ENCODE measurements at regions not wholly inside any gene's neighbourhood (a gene's known extent, or its start where the extent isn't known, plus 50 kb on each side); places are given as distances from the start of the nearest gene placed in this dataset.

- no peak overlapping the region for H3K4me3 Mint-ChIP-seq (ENCODE audit: unreplicated experiment)
- H3K4me1 Mint-ChIP-seq (ENCODE audit: unreplicated experiment) = no peaks in the 10 kb centered on the region
- H3K9me3 Mint-ChIP-seq (ENCODE audit: unreplicated experiment) = peaks cover 5% of the 10 kb centered on the region
- peaks cover 5% of the 10 kb centered on the region for H3K27me3 Mint-ChIP-seq (ENCODE audit: unreplicated experiment)
- no peak for DNase-seq (ENCODE audit: extremely low spot score, unreplicated experiment)
- no peaks in the 10 kb centered on the region for H3K36me3 Mint-ChIP-seq (ENCODE audit: unreplicated experiment)
- no peak for TF ChIP-seq CTCF (IDR thresholded peaks at IDR 0.05)
- H3K27ac Mint-ChIP-seq (ENCODE audit: unreplicated experiment) = no peak overlapping the region
Measured at GRCh38 chr6:49370518-49370917, 92.5 kb downstream of the MMUT start.

GRCh38 chr6:49366539-49366938, 96.5 kb downstream of the MMUT start:
- DNase-seq (ENCODE audit: extremely low spot score, unreplicated experiment) = no peak
- H3K4me3 Mint-ChIP-seq (ENCODE audit: unreplicated experiment) = no peak overlapping the region
- no peak for TF ChIP-seq CTCF (IDR thresholded peaks at IDR 0.05)
- no peak overlapping the region for H3K27ac Mint-ChIP-seq (ENCODE audit: unreplicated experiment)
- H3K9me3 Mint-ChIP-seq (ENCODE audit: unreplicated experiment) = peaks cover 10% of the 10 kb centered on the region
- peaks cover 11% of the 10 kb centered on the region for H3K27me3 Mint-ChIP-seq (ENCODE audit: unreplicated experiment)
- H3K36me3 Mint-ChIP-seq (ENCODE audit: unreplicated experiment) = no peaks in the 10 kb centered on the region
- no peaks in the 10 kb centered on the region for H3K4me1 Mint-ChIP-seq (ENCODE audit: unreplicated experiment)

- Mint-ChIP-seq H3K9me3 (ENCODE audit: unreplicated experiment) (peaks cover 3% of the 10 kb centered on the region), H3K27ac (ENCODE audit: unreplicated experiment) (no peak overlapping the region), H3K27me3 (ENCODE audit: unreplicated experiment) (no peaks in the 10 kb centered on the region), H3K4me3 (ENCODE audit: unreplicated experiment) (no peak overlapping the region), H3K36me3 (ENCODE audit: unreplicated experiment) (no peaks in the 10 kb centered on the region), H3K4me1 (ENCODE audit: unreplicated experiment) (no peaks in the 10 kb centered on the region)
- no peak for TF ChIP-seq CTCF (IDR thresholded peaks at IDR 0.05)
- DNase-seq (ENCODE audit: extremely low spot score, unreplicated experiment) = no peak
Measured at GRCh38 chr6:49348561-49348960, 114.5 kb downstream of the MMUT start.

GRCh38 chr6:49342410-49342809, 120.6 kb downstream of the MMUT start:
- no peak overlapping the region for H3K27ac Mint-ChIP-seq (ENCODE audit: unreplicated experiment)

GRCh38 chr6:49341869-49342268, 121.2 kb downstream of the MMUT start:
- Mint-ChIP-seq H3K36me3 (ENCODE audit: unreplicated experiment) (no peaks in the 10 kb centered on the region), H3K27me3 (ENCODE audit: unreplicated experiment) (no peaks in the 10 kb centered on the region), H3K27ac (ENCODE audit: unreplicated experiment) (no peak overlapping the region), H3K4me3 (ENCODE audit: unreplicated experiment) (no peak overlapping the region), H3K9me3 (ENCODE audit: unreplicated experiment) (peaks cover 11% of the 10 kb centered on the region), H3K4me1 (ENCODE audit: unreplicated experiment) (no peaks in the 10 kb centered on the region)
- TF ChIP-seq CTCF (IDR thresholded peaks at IDR 0.05) = no peak
- DNase-seq (ENCODE audit: extremely low spot score, unreplicated experiment) = no peak

More at GRCh38 chr6:49342410-49342809, 120.6 kb downstream of the MMUT start:
- DNase-seq (ENCODE audit: extremely low spot score, unreplicated experiment) = no peak
- H3K36me3 Mint-ChIP-seq (ENCODE audit: unreplicated experiment) = no peaks in the 10 kb centered on the region
- H3K4me1 Mint-ChIP-seq (ENCODE audit: unreplicated experiment) = no peaks in the 10 kb centered on the region
- TF ChIP-seq CTCF (IDR thresholded peaks at IDR 0.05) = no peak
- H3K9me3 Mint-ChIP-seq (ENCODE audit: unreplicated experiment) = peaks cover 8% of the 10 kb centered on the region
- no peak overlapping the region for H3K4me3 Mint-ChIP-seq (ENCODE audit: unreplicated experiment)
- no peaks in the 10 kb centered on the region for H3K27me3 Mint-ChIP-seq (ENCODE audit: unreplicated experiment)
